ENCODE measurements at regions not wholly inside any gene's neighbourhood (a gene's known extent, or its start where the extent isn't known, plus 50 kb on each side); places are given as distances from the start of the nearest gene placed in this dataset.

DNA sequence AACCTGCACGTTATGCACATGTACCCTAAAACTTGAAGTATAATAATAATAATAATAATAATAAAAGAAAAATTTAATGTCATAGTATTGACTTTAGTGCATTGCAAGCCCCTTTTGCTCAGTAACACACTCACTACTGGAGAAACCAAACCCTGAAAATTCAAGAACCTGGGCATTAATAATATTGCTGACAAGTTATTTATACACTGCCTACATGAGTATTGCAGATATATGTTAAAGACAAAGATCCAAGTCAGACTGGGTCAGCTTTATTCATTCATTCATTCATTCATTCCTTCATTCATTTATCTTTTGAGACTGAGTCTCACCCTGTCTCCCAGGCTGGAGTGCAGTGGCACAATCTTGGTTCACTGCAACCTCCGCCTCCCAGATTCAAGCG, 1711.2 kb downstream of the TP53TG3F start:
- no peaks in the 10 kb centered on the region for H3K9me3 ChIP-seq (ENCODE audit: low read depth, low read length)
- H3K36me3 ChIP-seq (ENCODE audit: insufficient read depth, low read length) = no peaks in the 10 kb centered on the region
- no peak overlapping the region for H3K27ac ChIP-seq (ENCODE audit: low read depth, low read length)
- H2AFZ ChIP-seq (ENCODE audit: low read length) = no peak overlapping the region
- DNase-seq (ENCODE audit: insufficient read length, low spot score, missing footprints) = no peak
- H3K4me1 ChIP-seq (ENCODE audit: insufficient read depth, low read length) = no peaks in the 10 kb centered on the region
- H3K4me2 ChIP-seq (ENCODE audit: insufficient read depth, low read length) = no peak overlapping the region
- H3K27me3 ChIP-seq (ENCODE audit: insufficient read depth, low read length) = no peaks in the 10 kb centered on the region
- H4K20me1 ChIP-seq (ENCODE audit: insufficient read depth, low read length) = no peaks in the 10 kb centered on the region
- H3K79me2 ChIP-seq (ENCODE audit: insufficient read depth, low read length) = no peaks in the 10 kb centered on the region
- TF ChIP-seq, protein P1, sequence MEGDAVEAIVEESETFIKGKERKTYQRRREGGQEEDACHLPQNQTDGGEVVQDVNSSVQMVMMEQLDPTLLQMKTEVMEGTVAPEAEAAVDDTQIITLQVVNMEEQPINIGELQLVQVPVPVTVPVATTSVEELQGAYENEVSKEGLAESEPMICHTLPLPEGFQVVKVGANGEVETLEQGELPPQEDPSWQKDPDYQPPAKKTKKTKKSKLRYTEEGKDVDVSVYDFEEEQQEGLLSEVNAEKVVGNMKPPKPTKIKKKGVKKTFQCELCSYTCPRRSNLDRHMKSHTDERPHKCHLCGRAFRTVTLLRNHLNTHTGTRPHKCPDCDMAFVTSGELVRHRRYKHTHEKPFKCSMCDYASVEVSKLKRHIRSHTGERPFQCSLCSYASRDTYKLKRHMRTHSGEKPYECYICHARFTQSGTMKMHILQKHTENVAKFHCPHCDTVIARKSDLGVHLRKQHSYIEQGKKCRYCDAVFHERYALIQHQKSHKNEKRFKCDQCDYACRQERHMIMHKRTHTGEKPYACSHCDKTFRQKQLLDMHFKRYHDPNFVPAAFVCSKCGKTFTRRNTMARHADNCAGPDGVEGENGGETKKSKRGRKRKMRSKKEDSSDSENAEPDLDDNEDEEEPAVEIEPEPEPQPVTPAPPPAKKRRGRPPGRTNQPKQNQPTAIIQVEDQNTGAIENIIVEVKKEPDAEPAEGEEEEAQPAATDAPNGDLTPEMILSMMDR (IDR thresholded peaks at IDR 0.05; ENCODE audit: extremely low read depth, low read depth, low read length) = no peak
- H3K4me3 ChIP-seq (ENCODE audit: insufficient read depth, low read length) = no peak overlapping the region

DNA sequence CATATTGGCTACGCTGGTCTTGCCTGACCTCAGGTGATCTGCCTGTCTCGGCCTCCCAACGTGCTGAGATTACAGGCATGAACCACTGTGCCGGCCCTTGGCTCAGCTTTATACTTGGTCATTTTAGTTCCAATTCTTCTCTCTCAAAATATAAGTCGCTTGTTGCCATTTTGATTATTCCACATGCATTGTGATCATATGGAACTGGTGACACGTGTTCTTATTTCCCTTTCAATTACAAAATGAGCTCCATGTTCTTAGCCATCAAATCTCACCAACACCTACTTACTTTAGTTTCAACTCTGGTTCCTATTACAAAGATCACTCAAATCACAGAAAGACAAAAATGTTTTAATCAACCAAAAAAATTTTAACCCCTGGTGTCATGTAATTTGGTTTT, 1711.7 kb downstream of the TP53TG3F start:
- no peak for DNase-seq (ENCODE audit: insufficient read length, low spot score, missing footprints)
- Histone ChIP-seq H3K27me3 (ENCODE audit: insufficient read depth, low read length) (no peaks in the 10 kb centered on the region), H3K4me2 (ENCODE audit: insufficient read depth, low read length) (no peak overlapping the region), H3K9me3 (ENCODE audit: low read depth, low read length) (no peaks in the 10 kb centered on the region), H3K36me3 (ENCODE audit: insufficient read depth, low read length) (no peaks in the 10 kb centered on the region), H3K27ac (ENCODE audit: low read depth, low read length) (no peak overlapping the region), H4K20me1 (ENCODE audit: insufficient read depth, low read length) (no peaks in the 10 kb centered on the region), H3K79me2 (ENCODE audit: insufficient read depth, low read length) (no peaks in the 10 kb centered on the region), H3K4me1 (ENCODE audit: insufficient read depth, low read length) (no peaks in the 10 kb centered on the region), H2AFZ (ENCODE audit: low read length) (no peak overlapping the region), H3K4me3 (ENCODE audit: insufficient read depth, low read length) (no peak overlapping the region)
- TF ChIP-seq, protein P1 (IDR thresholded peaks at IDR 0.05; ENCODE audit: extremely low read depth, low read depth, low read length) = no peak

DNA sequence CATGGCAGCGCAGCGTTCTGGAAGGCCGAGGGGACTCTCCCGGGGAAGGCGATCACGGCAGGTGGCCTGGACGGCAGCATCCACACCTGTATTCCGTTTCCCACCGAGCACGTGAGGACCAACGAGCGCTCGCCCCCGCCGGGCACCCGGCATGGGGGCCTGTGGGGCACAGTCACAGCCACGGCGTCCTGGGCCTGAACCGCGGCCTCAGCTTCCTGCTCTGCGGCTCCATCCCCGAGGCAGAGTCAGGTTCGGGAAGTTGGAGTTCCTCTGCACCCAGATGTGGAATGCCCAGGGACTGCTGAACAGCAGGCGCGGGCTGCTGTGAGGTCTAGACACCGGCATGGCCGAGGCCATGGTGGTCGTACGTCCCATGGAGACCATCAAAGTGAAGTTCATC, 1713.9 kb downstream of the TP53TG3F start:
- no peak for DNase-seq (ENCODE audit: insufficient read length, low spot score, missing footprints)
- H3K79me2 ChIP-seq (ENCODE audit: insufficient read depth, low read length) = no peaks in the 10 kb centered on the region
- H3K27ac ChIP-seq (ENCODE audit: low read depth, low read length) = no peak overlapping the region
- H2AFZ ChIP-seq (ENCODE audit: low read length) = no peak overlapping the region
- no peak overlapping the region for H3K4me3 ChIP-seq (ENCODE audit: insufficient read depth, low read length)
- TF ChIP-seq, protein P1 (IDR thresholded peaks at IDR 0.05; ENCODE audit: extremely low read depth, low read depth, low read length) = no peak
- no peaks in the 10 kb centered on the region for H3K36me3 ChIP-seq (ENCODE audit: insufficient read depth, low read length)
- H3K9me3 ChIP-seq (ENCODE audit: low read depth, low read length) = no peaks in the 10 kb centered on the region
- no peaks in the 10 kb centered on the region for H3K27me3 ChIP-seq (ENCODE audit: insufficient read depth, low read length)
- no peaks in the 10 kb centered on the region for H4K20me1 ChIP-seq (ENCODE audit: insufficient read depth, low read length)
- H3K4me2 ChIP-seq (ENCODE audit: insufficient read depth, low read length) = no peak overlapping the region
- H3K4me1 ChIP-seq (ENCODE audit: insufficient read depth, low read length) = no peaks in the 10 kb centered on the region

DNA sequence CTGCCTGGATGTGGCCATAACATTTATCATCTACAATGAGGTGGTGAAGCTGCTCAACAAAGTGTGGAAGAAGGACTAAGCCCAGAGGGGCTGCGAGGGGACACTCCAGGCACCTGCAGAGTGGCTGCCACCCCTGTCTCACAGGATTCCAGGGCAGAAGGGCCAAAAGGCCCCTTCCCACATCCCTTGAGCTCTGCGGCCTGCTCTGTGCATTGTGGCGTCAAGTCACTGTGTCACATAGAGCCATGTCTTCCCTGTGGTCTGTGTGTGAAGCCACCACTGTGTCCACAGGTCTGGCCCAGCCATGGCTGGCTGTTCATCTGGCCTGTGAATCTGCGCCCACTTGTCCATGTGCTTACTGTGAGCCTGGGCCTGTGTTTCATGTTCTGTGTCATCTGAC, 1714.6 kb downstream of the TP53TG3F start:
- H4K20me1 ChIP-seq (ENCODE audit: insufficient read depth, low read length) = no peaks in the 10 kb centered on the region
- TF ChIP-seq, protein P1 (IDR thresholded peaks at IDR 0.05; ENCODE audit: extremely low read depth, low read depth, low read length) = no peak
- H3K4me2 ChIP-seq (ENCODE audit: insufficient read depth, low read length) = no peak overlapping the region
- H3K4me3 ChIP-seq (ENCODE audit: insufficient read depth, low read length) = no peak overlapping the region
- H2AFZ ChIP-seq (ENCODE audit: low read length) = no peak overlapping the region
- no peaks in the 10 kb centered on the region for H3K27me3 ChIP-seq (ENCODE audit: insufficient read depth, low read length)
- no peaks in the 10 kb centered on the region for H3K36me3 ChIP-seq (ENCODE audit: insufficient read depth, low read length)
- no peaks in the 10 kb centered on the region for H3K9me3 ChIP-seq (ENCODE audit: low read depth, low read length)
- no peaks in the 10 kb centered on the region for H3K79me2 ChIP-seq (ENCODE audit: insufficient read depth, low read length)
- H3K27ac ChIP-seq (ENCODE audit: low read depth, low read length) = no peak overlapping the region
- H3K4me1 ChIP-seq (ENCODE audit: insufficient read depth, low read length) = no peaks in the 10 kb centered on the region
- no peak for DNase-seq (ENCODE audit: insufficient read length, low spot score, missing footprints)

All from osteoblast (primary cell).